Panc1 (cell line): ENCODE measurements at regions not wholly inside any gene's neighbourhood (a gene's known extent, or its start where the extent isn't known, plus 50 kb on each side); places are given as distances from the start of the nearest gene placed in this dataset.

Source experiments
- ATAC-seq: fragments of 200-7000 bp; cut with Tn5 transposase; 2 replicates; pipeline ENCODE4 v1.9.1; 2020; ENCODE audit warnings: mild to moderate bottlenecking, moderate library complexity
- BruUV-seq: library from RNA; stranded (reverse); fragments of 400-500 nt; replicated peaks from 2 replicates; lab custom pipeline; 2021; lab: Mats Ljungman, UMichigan
- CTCF ChIA-PET: fragments of 300-600 bp; sonication (Branson Sonifier 250); formaldehyde crosslinking; loops from one replicate; lab custom pipeline; 2022; ENCODE audit warnings: antibody characterized with exemption; lab: Charles Lee
- POLR2A ChIA-PET: fragments of 300-600 bp; sonication (Branson Sonifier 250); formaldehyde crosslinking; loops from one replicate; lab custom pipeline; 2022; ENCODE audit warnings: antibody characterized with exemption; lab: Charles Lee
- DNase-seq: peaks from one replicate; pipeline ENCODE4 v3.0.0-alpha.2; 2010; ENCODE audit warnings: low read depth, low spot score
- H3K27ac ChIP-seq: 2 replicates; pipeline ENCODE4 v1.5.1; 2011; ENCODE audit warnings: mild to moderate bottlenecking, low read length, inconsistent platforms
- H3K27me3 ChIP-seq: fragments of 200-500 bp; sonication (Bioruptor generic); 2 replicates; pipeline ENCODE4 v1.6.0; 2014; ENCODE audit warnings: low read length, inconsistent platforms; ENCODE audit not compliant: control insufficient read depth, insufficient read depth
- H3K36me3 ChIP-seq: fragments of 200-500 bp; sonication (Bioruptor generic); 2 replicates; pipeline ENCODE4 v1.5.1; 2014; ENCODE audit warnings: inconsistent platforms, mild to moderate bottlenecking, low read length, moderate library complexity; ENCODE audit not compliant: control insufficient read depth, insufficient read depth
- H3K4me1 ChIP-seq: 2 replicates; pipeline ENCODE4 v1.5.1; 2011; ENCODE audit warnings: inconsistent platforms, mild to moderate bottlenecking, low read length, moderate library complexity; ENCODE audit not compliant: control insufficient read depth, insufficient read depth
- H3K4me3 ChIP-seq, 2 experiments: 2 replicates each; pipeline ENCODE4 v1.5.1; 2011 to 2012; ENCODE audit warnings: low read depth in 2 of 2, low read length in 2 of 2, mild to moderate bottlenecking in 2 of 2, inconsistent platforms in 1 of 2, moderate library complexity in 1 of 2
- H3K9me3 ChIP-seq: fragments of 200-500 bp; sonication (Bioruptor generic); 2 replicates; pipeline ENCODE4 v1.5.1; 2014; ENCODE audit warnings: low read depth, mild to moderate bottlenecking, inconsistent platforms, low read length, moderate library complexity; ENCODE audit not compliant: control insufficient read depth, insufficient read depth
- POLR2AphosphoS5 ChIP-seq: IDR thresholded peaks from 2 replicates; pipeline ENCODE4 v1.6.1; 2012; ENCODE audit warnings: mild to moderate bottlenecking, low read depth, low read length, moderate library complexity
- SIN3A ChIP-seq: IDR thresholded peaks from 2 replicates; pipeline ENCODE4 v1.6.1; 2012; ENCODE audit warnings: low read depth, mild to moderate bottlenecking, low read length, moderate library complexity, borderline replicate concordance; ENCODE audit not compliant: insufficient read depth
- TCF7L2 ChIP-seq: IDR thresholded peaks from 2 replicates; pipeline ENCODE4 v1.6.1; 2011; ENCODE audit warnings: mild to moderate bottlenecking, low read depth, low read length, inconsistent platforms
- in situ Hi-C: cut with HindIII; loops from 2 replicates; pipeline ENCODE4 v1.10.0; 2016; ENCODE audit warnings: low sequenced_read_pairs, low pct_unique_long_range_greater_than_20kb
- intact Hi-C: fragments of 100-400 bp; cut with micrococcal nuclease; formaldehyde crosslinking; loops from one replicate; pipeline ENCODE4 v1.10.0; 2022; ENCODE audit not compliant: unreplicated experiment
- TF ChIP-seq, protein P1 (sequence below): fragments of 450-650 bp; IDR thresholded peaks from 2 replicates; pipeline ENCODE4 v1.5.1; 2017; ENCODE audit warnings: mild to moderate bottlenecking
- TF ChIP-seq, protein P2 (sequence below), 2 experiments: IDR thresholded peaks; 2 replicates each; pipeline ENCODE4 v1.6.1; 2011 to 2012; ENCODE audit warnings: low read depth in 2 of 2, control low read depth in 1 of 2, low read length in 1 of 2, mild to moderate bottlenecking in 1 of 2, moderate library complexity in 1 of 2; ENCODE audit not compliant: insufficient read depth in 1 of 2

GRCh38 chr4:121269001-121269400 is 104.9 kb upstream of the TNIP3 start:
- CTCF ChIA-PET: no interaction called here
- POLR2A ChIA-PET: no interaction called here

GRCh38 chr4:121266982-121267381 is 102.9 kb upstream of the TNIP3 start:
- Histone ChIP-seq H3K4me1 (no peaks in the 10 kb centered on the region), H3K27ac (no peak overlapping the region), H3K4me3 (no peak overlapping the region), H3K27me3 (no peaks in the 10 kb centered on the region), H3K9me3 (no peaks in the 10 kb centered on the region), H3K36me3 (no peaks in the 10 kb centered on the region)
- ChIA-PET POLR2A (no interaction called here), CTCF (no interaction called here)
- in situ Hi-C loops (no loop called here), intact Hi-C loops (no loop called here)
- ATAC-seq (no peak), DNase-seq (no peak)
- TF ChIP-seq SIN3A (no peak), TCF7L2 (no peak), POLR2AphosphoS5 (no peak)
- TF ChIP-seq, protein P1, sequence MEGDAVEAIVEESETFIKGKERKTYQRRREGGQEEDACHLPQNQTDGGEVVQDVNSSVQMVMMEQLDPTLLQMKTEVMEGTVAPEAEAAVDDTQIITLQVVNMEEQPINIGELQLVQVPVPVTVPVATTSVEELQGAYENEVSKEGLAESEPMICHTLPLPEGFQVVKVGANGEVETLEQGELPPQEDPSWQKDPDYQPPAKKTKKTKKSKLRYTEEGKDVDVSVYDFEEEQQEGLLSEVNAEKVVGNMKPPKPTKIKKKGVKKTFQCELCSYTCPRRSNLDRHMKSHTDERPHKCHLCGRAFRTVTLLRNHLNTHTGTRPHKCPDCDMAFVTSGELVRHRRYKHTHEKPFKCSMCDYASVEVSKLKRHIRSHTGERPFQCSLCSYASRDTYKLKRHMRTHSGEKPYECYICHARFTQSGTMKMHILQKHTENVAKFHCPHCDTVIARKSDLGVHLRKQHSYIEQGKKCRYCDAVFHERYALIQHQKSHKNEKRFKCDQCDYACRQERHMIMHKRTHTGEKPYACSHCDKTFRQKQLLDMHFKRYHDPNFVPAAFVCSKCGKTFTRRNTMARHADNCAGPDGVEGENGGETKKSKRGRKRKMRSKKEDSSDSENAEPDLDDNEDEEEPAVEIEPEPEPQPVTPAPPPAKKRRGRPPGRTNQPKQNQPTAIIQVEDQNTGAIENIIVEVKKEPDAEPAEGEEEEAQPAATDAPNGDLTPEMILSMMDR: no peak
- TF ChIP-seq, protein P2, sequence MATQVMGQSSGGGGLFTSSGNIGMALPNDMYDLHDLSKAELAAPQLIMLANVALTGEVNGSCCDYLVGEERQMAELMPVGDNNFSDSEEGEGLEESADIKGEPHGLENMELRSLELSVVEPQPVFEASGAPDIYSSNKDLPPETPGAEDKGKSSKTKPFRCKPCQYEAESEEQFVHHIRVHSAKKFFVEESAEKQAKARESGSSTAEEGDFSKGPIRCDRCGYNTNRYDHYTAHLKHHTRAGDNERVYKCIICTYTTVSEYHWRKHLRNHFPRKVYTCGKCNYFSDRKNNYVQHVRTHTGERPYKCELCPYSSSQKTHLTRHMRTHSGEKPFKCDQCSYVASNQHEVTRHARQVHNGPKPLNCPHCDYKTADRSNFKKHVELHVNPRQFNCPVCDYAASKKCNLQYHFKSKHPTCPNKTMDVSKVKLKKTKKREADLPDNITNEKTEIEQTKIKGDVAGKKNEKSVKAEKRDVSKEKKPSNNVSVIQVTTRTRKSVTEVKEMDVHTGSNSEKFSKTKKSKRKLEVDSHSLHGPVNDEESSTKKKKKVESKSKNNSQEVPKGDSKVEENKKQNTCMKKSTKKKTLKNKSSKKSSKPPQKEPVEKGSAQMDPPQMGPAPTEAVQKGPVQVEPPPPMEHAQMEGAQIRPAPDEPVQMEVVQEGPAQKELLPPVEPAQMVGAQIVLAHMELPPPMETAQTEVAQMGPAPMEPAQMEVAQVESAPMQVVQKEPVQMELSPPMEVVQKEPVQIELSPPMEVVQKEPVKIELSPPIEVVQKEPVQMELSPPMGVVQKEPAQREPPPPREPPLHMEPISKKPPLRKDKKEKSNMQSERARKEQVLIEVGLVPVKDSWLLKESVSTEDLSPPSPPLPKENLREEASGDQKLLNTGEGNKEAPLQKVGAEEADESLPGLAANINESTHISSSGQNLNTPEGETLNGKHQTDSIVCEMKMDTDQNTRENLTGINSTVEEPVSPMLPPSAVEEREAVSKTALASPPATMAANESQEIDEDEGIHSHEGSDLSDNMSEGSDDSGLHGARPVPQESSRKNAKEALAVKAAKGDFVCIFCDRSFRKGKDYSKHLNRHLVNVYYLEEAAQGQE (IDR thresholded peaks at IDR 0.05; ENCODE audit: insufficient read depth in 1 of 2, low read depth in 2 of 2, low read length in 1 of 2): no peak
- BruUV-seq: no TSS peak

More at GRCh38 chr4:121269001-121269400, 104.9 kb upstream of the TNIP3 start:
- H3K27me3 ChIP-seq: no peaks in the 10 kb centered on the region
- H3K36me3 ChIP-seq: no peaks in the 10 kb centered on the region
- H3K9me3 ChIP-seq: no peaks in the 10 kb centered on the region
- ATAC-seq (no peak), DNase-seq (no peak)
- no peaks in the 10 kb centered on the region for H3K4me1 ChIP-seq
- TF ChIP-seq, protein P1: no peak
- TF ChIP-seq, protein P2 (IDR thresholded peaks at IDR 0.05; ENCODE audit: insufficient read depth in 1 of 2, low read depth in 2 of 2, low read length in 1 of 2): no peak
- TF ChIP-seq POLR2AphosphoS5 (no peak), SIN3A (no peak), TCF7L2 (no peak)
- H3K27ac ChIP-seq: no peak overlapping the region
- no peak overlapping the region for H3K4me3 ChIP-seq
- intact Hi-C loops (no loop called here), in situ Hi-C loops (no loop called here)
- no TSS peak for BruUV-seq
